GM23338 (cell line): ENCODE measurements at regions not wholly inside any gene's neighbourhood (a gene's known extent, or its start where the extent isn't known, plus 50 kb on each side); places are given as distances from the start of the nearest gene placed in this dataset.
A peak's percentile ranks its signal among the peaks of the same experiment; 100 is the strongest.

Experiments used
- ATAC-seq: fragments of 200-7000 bp; cut with Tn5 transposase; 3 replicates; pipeline ENCODE4 v1.9.1; 2020
- DNase-seq: peaks from one replicate; pipeline ENCODE4 v3.0.0-alpha.2; 2015; ENCODE audit warnings: low spot score
- H2AFZ ChIP-seq: fragments of 200-600 bp; sonication (generic); 2 replicates; pipeline ENCODE4 v1.8.0; 2016; ENCODE audit warnings: antibody characterized with exemption, mild to moderate bottlenecking, moderate library complexity
- H3F3A ChIP-seq: fragments of 200-600 bp; sonication (generic); replicated peaks from 2 replicates; pipeline ENCODE4 v1.8.0; 2017; ENCODE audit warnings: antibody characterized with exemption, mixed run types, low read depth
- H3K27ac ChIP-seq: fragments of 200-600 bp; sonication (generic); 2 replicates; pipeline ENCODE4 v1.6.1; 2016; ENCODE audit warnings: low read depth
- H3K27me3 ChIP-seq: fragments of 200-600 bp; sonication (generic); 2 replicates; pipeline ENCODE4 v1.8.0; 2016; ENCODE audit warnings: mild to moderate bottlenecking, mixed run types, moderate library complexity; ENCODE audit not compliant: insufficient read depth
- H3K36me3 ChIP-seq: fragments of 200-600 bp; sonication (generic); 2 replicates; pipeline ENCODE4 v1.8.0; 2016; ENCODE audit warnings: mild to moderate bottlenecking; ENCODE audit not compliant: insufficient read depth
- H3K4me1 ChIP-seq: fragments of 200-600 bp; sonication (generic); 2 replicates; pipeline ENCODE4 v1.8.0; 2016; ENCODE audit warnings: mild to moderate bottlenecking, moderate library complexity; ENCODE audit not compliant: insufficient read depth
- H3K4me2 ChIP-seq: fragments of 200-600 bp; sonication (generic); 2 replicates; pipeline ENCODE4 v1.7.1; 2017; ENCODE audit warnings: mixed run types
- H3K4me3 ChIP-seq: fragments of 200-600 bp; sonication (generic); 2 replicates; pipeline ENCODE4 v1.6.1; 2016; ENCODE audit warnings: mixed run types
- H3K79me2 ChIP-seq: fragments of 200-600 bp; sonication (generic); replicated peaks from 2 replicates; pipeline ENCODE4 v1.8.0; 2017; ENCODE audit warnings: mild to moderate bottlenecking; ENCODE audit not compliant: insufficient read depth
- H3K9me2 ChIP-seq: fragments of 200-600 bp; sonication (generic); 2 replicates; pipeline ENCODE4 v1.8.0; 2017; ENCODE audit not compliant: insufficient read depth
- H4K20me1 ChIP-seq: fragments of 200-600 bp; sonication (generic); replicated peaks from 2 replicates; pipeline ENCODE4 v1.8.0; 2017; ENCODE audit warnings: mild to moderate bottlenecking; ENCODE audit not compliant: insufficient read depth
- H3K27ac Mint-ChIP-seq: 2 replicates; pipeline ENCODE4 v1.8.0; 2020; ENCODE audit warnings: inconsistent platforms, mild to moderate bottlenecking, moderate library complexity, mixed read lengths
- H3K27me3 Mint-ChIP-seq: 3 replicates; pipeline ENCODE4 v1.8.0; 2022; ENCODE audit warnings: low read depth, mild to moderate bottlenecking, moderate library complexity, mixed read lengths, inconsistent platforms; ENCODE audit not compliant: insufficient read depth, poor library complexity
- H3K36me3 Mint-ChIP-seq: 3 replicates; pipeline ENCODE4 v1.8.0; 2021; ENCODE audit warnings: low read depth, mild to moderate bottlenecking, inconsistent platforms, moderate library complexity, mixed read lengths
- H3K4me1 Mint-ChIP-seq: 3 replicates; pipeline ENCODE4 v1.8.0; 2020; ENCODE audit warnings: mild to moderate bottlenecking, inconsistent platforms, mixed read lengths
- H3K4me3 Mint-ChIP-seq: 3 replicates; pipeline ENCODE4 v1.8.0; 2021; ENCODE audit warnings: moderate library complexity, mild to moderate bottlenecking, inconsistent platforms, mixed read lengths
- H3K9me3 Mint-ChIP-seq: 3 replicates; pipeline ENCODE4 v1.8.0; 2020; ENCODE audit warnings: moderate library complexity, mild to moderate bottlenecking, inconsistent platforms, mixed read lengths
- CREB1 ChIP-seq: fragments of 250-450 bp; sonication (Bioruptor Pico); IDR thresholded peaks from 2 replicates; pipeline ENCODE4 v1.5.0; 2020; ENCODE audit warnings: low read depth, mild to moderate bottlenecking, moderate library complexity
- CTCF ChIP-seq, 2 experiments: fragments of 200-600 bp in 1 of 2; sonication (generic) in 1 of 2; conservative IDR thresholded peaks; 2 replicates each; pipeline versions ENCODE4 v1.5.1 to v1.6.1; 2016 to 2017; ENCODE audit warnings: antibody characterized with exemption in 2 of 2, low read depth in 2 of 2, mild to moderate bottlenecking in 2 of 2, moderate library complexity in 1 of 2
- EZH2 ChIP-seq: fragments of 200-600 bp; sonication (generic); IDR thresholded peaks from one replicate; pipeline ENCODE4 v1.8.0; 2017; ENCODE audit warnings: antibody characterized with exemption, mild to moderate bottlenecking, low read depth; ENCODE audit not compliant: unreplicated experiment
- EZH2phosphoT487 ChIP-seq: fragments of 200-600 bp; sonication (generic); IDR thresholded peaks from one replicate; pipeline ENCODE4 v1.8.1; 2018; ENCODE audit warnings: antibody characterized with exemption; ENCODE audit not compliant: unreplicated experiment
- JUNB ChIP-seq: IDR thresholded peaks from one replicate; pipeline ENCODE4 v1.6.1; 2016; ENCODE audit warnings: antibody characterized with exemption; ENCODE audit not compliant: unreplicated experiment
- NANOG ChIP-seq: IDR thresholded peaks from 2 replicates; pipeline ENCODE4 v1.6.1; 2016; ENCODE audit warnings: antibody characterized with exemption, borderline replicate concordance
- POLR2AphosphoS5 ChIP-seq: IDR thresholded peaks from 2 replicates; pipeline ENCODE4 v1.6.1; 2016; ENCODE audit warnings: antibody characterized with exemption, low read depth
- REST ChIP-seq: IDR thresholded peaks from one replicate; pipeline ENCODE4 v1.6.1; 2018; ENCODE audit warnings: antibody characterized with exemption; ENCODE audit not compliant: unreplicated experiment
- STAT1 ChIP-seq: IDR thresholded peaks from one replicate; pipeline ENCODE4 v1.6.1; 2016; ENCODE audit warnings: antibody characterized with exemption; ENCODE audit not compliant: unreplicated experiment
- ZNF114 ChIP-seq: fragments of 250-450 bp; sonication (Bioruptor Pico); IDR thresholded peaks from 2 replicates; pipeline ENCODE4 v1.5.0; 2020; ENCODE audit warnings: mild to moderate bottlenecking, moderate library complexity
- ZNF331 ChIP-seq: fragments of 250-450 bp; sonication (Bioruptor Pico); IDR thresholded peaks from 2 replicates; pipeline ENCODE4 v1.5.0; 2020; ENCODE audit warnings: low read depth, mild to moderate bottlenecking, moderate library complexity
- ZNF462 ChIP-seq: fragments of 250-450 bp; sonication (Bioruptor Pico); IDR thresholded peaks from 2 replicates; pipeline ENCODE4 v1.5.0; 2020; ENCODE audit warnings: mild to moderate bottlenecking, moderate library complexity
- TF ChIP-seq, protein P1 (sequence below): IDR thresholded peaks from 2 replicates; pipeline ENCODE4 v1.6.1; 2016; ENCODE audit warnings: antibody characterized with exemption

- peak overlapping the region; percentile 83 for H3K27ac Mint-ChIP-seq
- H3K4me3 Mint-ChIP-seq = no peak overlapping the region
- Histone ChIP-seq H4K20me1 (no peaks in the 10 kb centered on the region), H3K79me2 (no peaks in the 10 kb centered on the region), H3K9me2 (no peaks in the 10 kb centered on the region), H3K27ac (no peak overlapping the region), H3K4me2 (no peak overlapping the region), H3K4me3 (no peak overlapping the region), H3F3A (peaks cover 5% of the 10 kb centered on the region; the same call in 1 of the 2 replicates), H3K4me1 (peaks cover 26% of the 10 kb centered on the region), H2AFZ (no peak overlapping the region), H3K27me3 (no peaks in the 10 kb centered on the region), H3K36me3 (no peaks in the 10 kb centered on the region)
- H3K27me3 Mint-ChIP-seq = peaks cover 11% of the 10 kb centered on the region
- ATAC-seq (no peak), DNase-seq (no peak)
- peaks cover 6% of the 10 kb centered on the region; the same call in 2 of the 3 replicates for H3K9me3 Mint-ChIP-seq
- no peak for TF ChIP-seq CTCF (conservative IDR thresholded peaks at IDR 0.05; ENCODE audit: low read depth in 2 of 2)
- no peak for TF ChIP-seq CREB1
- TF ChIP-seq JUNB = no peak
- TF ChIP-seq EZH2 = no peak
- no peak for TF ChIP-seq EZH2phosphoT487
- no peak for TF ChIP-seq STAT1
- TF ChIP-seq ZNF114 (CRISPR knock-in tag) = no peak
- TF ChIP-seq NANOG = no peak
- TF ChIP-seq POLR2AphosphoS5 = no peak
- TF ChIP-seq REST = no peak
- TF ChIP-seq, protein P1, sequence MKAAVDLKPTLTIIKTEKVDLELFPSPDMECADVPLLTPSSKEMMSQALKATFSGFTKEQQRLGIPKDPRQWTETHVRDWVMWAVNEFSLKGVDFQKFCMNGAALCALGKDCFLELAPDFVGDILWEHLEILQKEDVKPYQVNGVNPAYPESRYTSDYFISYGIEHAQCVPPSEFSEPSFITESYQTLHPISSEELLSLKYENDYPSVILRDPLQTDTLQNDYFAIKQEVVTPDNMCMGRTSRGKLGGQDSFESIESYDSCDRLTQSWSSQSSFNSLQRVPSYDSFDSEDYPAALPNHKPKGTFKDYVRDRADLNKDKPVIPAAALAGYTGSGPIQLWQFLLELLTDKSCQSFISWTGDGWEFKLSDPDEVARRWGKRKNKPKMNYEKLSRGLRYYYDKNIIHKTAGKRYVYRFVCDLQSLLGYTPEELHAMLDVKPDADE = no peak
- no peak for TF ChIP-seq ZNF331 (CRISPR knock-in tag)
- no peak for TF ChIP-seq ZNF462 (CRISPR knock-in tag)
- peaks cover 24% of the 10 kb centered on the region for H3K36me3 Mint-ChIP-seq
- peaks cover 52% of the 10 kb centered on the region for H3K4me1 Mint-ChIP-seq
These were observed 1863.1 kb upstream of the WWC1 start for GRCh38 chr5:166428264-166428803.
